Thyroid gland (tissue), 4 donors: ENCODE measurements at regions not wholly inside any gene's neighbourhood (a gene's known extent, or its start where the extent isn't known, plus 50 kb on each side); places are given as distances from the start of the nearest gene placed in this dataset.

Experiments
- DNase-seq, 2 donors: peaks; one replicate each; pipeline ENCODE4 v3.0.0-alpha.2; 2019
- H3K27ac ChIP-seq, 3 donors: fragments of 200-600 bp; sonication (generic); 1 replicate in 2 of 3; 2 replicates in 1 of 3; pipeline ENCODE4 v1.5.1; 2016 to 2019; ENCODE audit warnings: mild to moderate bottlenecking in 1 of 3, moderate library complexity in 1 of 3
- H3K27me3 ChIP-seq: fragments of 200-600 bp; sonication (generic); one replicate; pipeline ENCODE4 v1.5.1; 2019
- H3K36me3 ChIP-seq, 2 donors: fragments of 200-600 bp; sonication (generic); one replicate each; pipeline ENCODE4 v1.5.1; 2016 to 2019
- H3K4me1 ChIP-seq, 2 donors: fragments of 200-600 bp; sonication (generic); one replicate each; pipeline ENCODE4 v1.5.1; 2017 to 2019
- H3K4me3 ChIP-seq, 3 donors: fragments of 200-600 bp; sonication (generic); replicated peaks in 1 of 3; 1 replicate in 2 of 3; 2 replicates in 1 of 3; pipeline ENCODE4 v1.5.1; 2016; ENCODE audit warnings: mild to moderate bottlenecking in 1 of 3
- H3K9me3 ChIP-seq: fragments of 200-600 bp; sonication (generic); one replicate; pipeline ENCODE4 v1.5.1; 2017
- CTCF ChIP-seq, 6 experiments: fragments of 200-600 bp in 3 of 6; fragments of 450-650 bp in 3 of 6; sonication (generic) in 3 of 6; IDR thresholded peaks; one replicate each; pipeline ENCODE4 v1.5.1; 2016 to 2019; ENCODE audit warnings: antibody characterized with exemption in 6 of 6, mild to moderate bottlenecking in 2 of 6, inconsistent platforms in 1 of 6, moderate library complexity in 1 of 6
- POLR2A ChIP-seq, 2 donors: fragments of 450-650 bp; IDR thresholded peaks; one replicate each; pipeline ENCODE4 v1.6.1; 2017; ENCODE audit warnings: antibody characterized with exemption in 2 of 2, mild to moderate bottlenecking in 2 of 2, moderate library complexity in 1 of 2
- WGBS, 2 donors: methylation state at CpG; one replicate each; pipeline ENCODE4 v1.1.5; 2017; 5-methylcytosine and 5-hydroxymethylcytosine counted together
- intact Hi-C: fragments of 100-400 bp; cut with DNase I; formaldehyde crosslinking; loops from one replicate; pipeline ENCODE4 v1.15.1; 2023

GRCh38 chr1:164930241-164930640 lies 371.3 kb downstream of the PBX1 start:
- intact Hi-C loops = no loop called here
- WGBS, 2 donors = 63 to 70% methylated on average over 2 of the region's 2 CpGs

GRCh38 chr1:164928232-164928812 lies 369.3 kb downstream of the PBX1 start:
- no peaks in the 10 kb centered on the region for H3K36me3 ChIP-seq
- H3K9me3 ChIP-seq = no peaks in the 10 kb centered on the region
- no peak overlapping the region for H3K4me3 ChIP-seq
- intact Hi-C loops = no loop called here
- DNase-seq = no peak
- H3K4me1 ChIP-seq = no peaks in the 10 kb centered on the region
- H3K27me3 ChIP-seq = no peaks in the 10 kb centered on the region
- 57 to 83% methylated on average over 6 of the region's 6 CpGs for WGBS, 2 donors
- H3K27ac ChIP-seq = no peak overlapping the region
- TF ChIP-seq POLR2A (IDR thresholded peaks at IDR 0.05) = no peak
- TF ChIP-seq CTCF (IDR thresholded peaks at IDR 0.05) = no peak

More at GRCh38 chr1:164930241-164930640, 371.3 kb downstream of the PBX1 start:
- TF ChIP-seq POLR2A (IDR thresholded peaks at IDR 0.05) (no peak), CTCF (IDR thresholded peaks at IDR 0.05) (no peak)
- H3K4me3 ChIP-seq = no peak overlapping the region
- no peaks in the 10 kb centered on the region for H3K27me3 ChIP-seq
- no peaks in the 10 kb centered on the region for H3K4me1 ChIP-seq
- no peak for DNase-seq
- H3K9me3 ChIP-seq = no peaks in the 10 kb centered on the region
- H3K27ac ChIP-seq = no peak overlapping the region
- H3K36me3 ChIP-seq = no peaks in the 10 kb centered on the region

GRCh38 chr1:164926107-164926506 lies 367.1 kb downstream of the PBX1 start:
- 63 to 71% methylated on average over 2 of the region's 2 CpGs for whole genome bisulfite sequencing, 2 donors
- Histone ChIP-seq H3K36me3 (no peaks in the 10 kb centered on the region), H3K27ac (no peak overlapping the region), H3K9me3 (no peaks in the 10 kb centered on the region), H3K4me3 (no peak overlapping the region), H3K4me1 (no peaks in the 10 kb centered on the region), H3K27me3 (no peaks in the 10 kb centered on the region)
- no peak for TF ChIP-seq POLR2A (IDR thresholded peaks at IDR 0.05)
- TF ChIP-seq CTCF (IDR thresholded peaks at IDR 0.05) = no peak
- intact Hi-C loops = no loop called here
- DNase-seq = no peak

- H3K4me1 ChIP-seq = no peaks in the 10 kb centered on the region
Measured at GRCh38 chr1:164922585-164922984, 363.6 kb downstream of the PBX1 start.

GRCh38 chr1:164921493-164921892 lies 362.5 kb downstream of the PBX1 start:
- H3K36me3 ChIP-seq = no peaks in the 10 kb centered on the region
- 75 to 86% methylated on average over 5 of the region's 5 CpGs for WGBS, 2 donors
- H3K9me3 ChIP-seq = no peaks in the 10 kb centered on the region
- H3K4me3 ChIP-seq = no peak overlapping the region
- intact Hi-C loops = no loop called here
- no peak for DNase-seq
- H3K27me3 ChIP-seq = no peaks in the 10 kb centered on the region
- no peak overlapping the region for H3K27ac ChIP-seq
- H3K4me1 ChIP-seq = no peaks in the 10 kb centered on the region
- no peak for TF ChIP-seq POLR2A (IDR thresholded peaks at IDR 0.05)
- no peak for TF ChIP-seq CTCF (IDR thresholded peaks at IDR 0.05)

More at GRCh38 chr1:164922585-164922984, 363.6 kb downstream of the PBX1 start:
- intact Hi-C loops = no loop called here
- H3K27ac ChIP-seq = no peak overlapping the region
- no peak overlapping the region for H3K4me3 ChIP-seq
- H3K9me3 ChIP-seq = no peaks in the 10 kb centered on the region
- TF ChIP-seq CTCF (IDR thresholded peaks at IDR 0.05) (no peak), POLR2A (IDR thresholded peaks at IDR 0.05) (no peak)
- no peaks in the 10 kb centered on the region for H3K36me3 ChIP-seq
- no peak for DNase-seq
- H3K27me3 ChIP-seq = no peaks in the 10 kb centered on the region
